Natural killer cell treated with Interleukin-12 subunit alpha and Interleukin-12 subunit beta and Interleukin-15 and Interleukin-18, amount 100 ng/mL, for 72 hours (primary cell): ENCODE measurements at regions not wholly inside any gene's neighbourhood (a gene's known extent, or its start where the extent isn't known, plus 50 kb on each side); places are given as distances from the start of the nearest gene placed in this dataset.
"Not testable (repeated sequence)": the region's sequence is repeated elsewhere in the genome, so short reads cannot be mapped to it uniquely, and the experiment has no call there.

Source experiments
- ATAC-seq, 2 donors: fragments of 150-1000 bp; cut with Tn5 transposase in 1 of 2; sonication (Bioruptor Pico), chemical (Tn5 transposase) in 1 of 2; 2 replicates each; pipeline ENCODE4 v1.10.0; 2021
- DNase-seq: peaks from one replicate; pipeline ENCODE4 v3.0.0; 2022; ENCODE audit warnings: low spot score
- H3K27ac Mint-ChIP-seq, 2 donors: 1 replicate in 1 of 2; 2 replicates in 1 of 2; pipeline ENCODE4 v1.8.0; 2022; ENCODE audit warnings: mixed read lengths in 2 of 2, mild to moderate bottlenecking in 1 of 2, moderate library complexity in 1 of 2
- H3K27me3 Mint-ChIP-seq, 2 donors: 1 replicate in 1 of 2; 2 replicates in 1 of 2; pipeline ENCODE4 v1.8.0; 2022; ENCODE audit warnings: mixed read lengths in 2 of 2
- H3K36me3 Mint-ChIP-seq: one replicate; pipeline ENCODE4 v1.8.0; 2022; ENCODE audit warnings: mixed read lengths
- H3K4me1 Mint-ChIP-seq, 2 donors: 1 replicate in 1 of 2; 2 replicates in 1 of 2; pipeline ENCODE4 v1.8.0; 2022; ENCODE audit warnings: low read depth in 2 of 2, mixed read lengths in 2 of 2, mild to moderate bottlenecking in 1 of 2
- H3K4me3 Mint-ChIP-seq: one replicate; pipeline ENCODE4 v1.8.0; 2022; ENCODE audit warnings: mixed read lengths
- H3K9me3 Mint-ChIP-seq: 2 replicates; pipeline ENCODE4 v1.8.0; 2022; ENCODE audit warnings: mixed read lengths

- H3K4me1 Mint-ChIP-seq, result no peaks in the 10 kb centered on the region
- ATAC-seq, result no peak
- no peaks in the 10 kb centered on the region for H3K36me3 Mint-ChIP-seq
- no peak overlapping the region for H3K4me3 Mint-ChIP-seq
- peaks cover 7 to 20% of the 10 kb centered on the region in 2 donors for H3K27me3 Mint-ChIP-seq
- no peaks in the 10 kb centered on the region for H3K9me3 Mint-ChIP-seq
- H3K27ac Mint-ChIP-seq, result no peak overlapping the region
- no peak for DNase-seq
Measured at GRCh38 chr2:225288986-225289385, 110.5 kb upstream of the NYAP2 start.

DNA sequence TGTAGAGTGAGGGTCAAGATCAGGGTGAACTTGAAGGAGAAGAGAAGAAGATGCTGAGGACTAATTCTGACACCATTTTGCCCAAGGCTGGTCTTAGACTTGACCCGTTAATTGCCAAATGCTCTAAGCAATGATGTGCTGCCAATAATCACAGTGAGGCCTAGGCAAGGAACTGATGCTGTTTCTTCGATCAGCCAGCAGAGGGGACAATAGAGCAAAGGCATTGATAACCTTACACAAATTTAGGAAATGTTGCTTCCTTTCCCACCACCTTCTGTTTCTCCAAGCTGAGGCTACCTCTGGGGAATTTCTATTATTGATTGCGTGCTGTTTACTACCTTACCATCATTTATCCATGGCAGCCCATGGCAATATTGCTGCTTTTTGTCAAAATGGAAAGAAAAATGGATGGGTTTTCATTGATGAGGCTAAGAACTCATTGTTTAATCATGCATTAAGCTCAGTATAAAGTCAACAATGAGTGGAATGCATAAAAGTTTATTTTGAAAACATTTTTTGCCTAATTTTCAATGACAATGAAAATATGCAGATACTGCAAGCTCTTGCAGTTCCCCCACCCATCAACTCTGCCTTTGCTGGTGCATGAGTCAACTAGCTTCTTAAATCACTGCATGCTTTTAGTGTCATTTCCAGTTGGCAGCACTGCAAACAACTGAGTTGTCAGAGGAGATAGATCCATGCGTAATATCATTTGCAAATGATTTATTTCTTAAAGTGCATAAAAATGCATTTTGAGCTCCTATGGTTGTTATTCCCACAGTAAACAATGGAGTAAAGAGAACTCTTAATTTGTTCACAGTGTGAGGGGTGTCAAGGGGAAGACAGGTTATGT is 116.4 kb upstream of the NYAP2 start:
- Mint-ChIP-seq H3K4me1 (no peaks in the 10 kb centered on the region), H3K36me3 (no peaks in the 10 kb centered on the region), H3K4me3 (no peak overlapping the region), H3K27ac (no peak overlapping the region), H3K27me3 (peaks cover 8 to 21% of the 10 kb centered on the region in 2 donors), H3K9me3 (no peaks in the 10 kb centered on the region)
- DNase-seq, result no peak
- ATAC-seq, result peak; percentile 53 to 59

GRCh38 chr2:225276207-225276606 is 123.3 kb upstream of the NYAP2 start:
- no peaks in the 10 kb centered on the region for H3K4me1 Mint-ChIP-seq
- peaks cover 15 to 17% of the 10 kb centered on the region in 2 donors for H3K27me3 Mint-ChIP-seq
- ATAC-seq (no peak), DNase-seq (no peak)
- peaks cover 8% of the 10 kb centered on the region for H3K36me3 Mint-ChIP-seq
- H3K9me3 Mint-ChIP-seq, result peaks cover 3% of the 10 kb centered on the region
- no peak overlapping the region for H3K27ac Mint-ChIP-seq
- H3K4me3 Mint-ChIP-seq, result no peak overlapping the region

- DNase-seq, result no peak
- no peak for ATAC-seq
- Mint-ChIP-seq H3K4me1 (no peaks in the 10 kb centered on the region), H3K27me3 (peaks cover 10% of the 10 kb centered on the region in 2 donors), H3K4me3 (no peak overlapping the region), H3K36me3 (peaks cover 8% of the 10 kb centered on the region), H3K9me3 (peaks cover 3% of the 10 kb centered on the region), H3K27ac (no peak overlapping the region)
Measured at GRCh38 chr2:225275443-225275842, 124.1 kb upstream of the NYAP2 start.

- H3K4me3 Mint-ChIP-seq, result no peak overlapping the region
- peaks cover 3% of the 10 kb centered on the region for H3K9me3 Mint-ChIP-seq
- H3K27ac Mint-ChIP-seq, result no peak overlapping the region
- H3K36me3 Mint-ChIP-seq, result peaks cover 8% of the 10 kb centered on the region
- H3K4me1 Mint-ChIP-seq, result no peaks in the 10 kb centered on the region
- peaks cover 6 to 8% of the 10 kb centered on the region in 2 donors for H3K27me3 Mint-ChIP-seq
- ATAC-seq (no peak), DNase-seq (no peak)
Measured at GRCh38 chr2:225274751-225275150, 124.8 kb upstream of the NYAP2 start.

GRCh38 chr2:225272173-225272572 is 127.3 kb upstream of the NYAP2 start:
- Mint-ChIP-seq H3K4me3 (no peak overlapping the region), H3K36me3 (peaks cover 8% of the 10 kb centered on the region), H3K9me3 (peaks cover 3% of the 10 kb centered on the region), H3K27me3 (peaks cover 4 to 6% of the 10 kb centered on the region in 2 donors), H3K27ac (no peak overlapping the region), H3K4me1 (no peaks in the 10 kb centered on the region)
- DNase-seq (no peak), ATAC-seq (no peak)

DNA sequence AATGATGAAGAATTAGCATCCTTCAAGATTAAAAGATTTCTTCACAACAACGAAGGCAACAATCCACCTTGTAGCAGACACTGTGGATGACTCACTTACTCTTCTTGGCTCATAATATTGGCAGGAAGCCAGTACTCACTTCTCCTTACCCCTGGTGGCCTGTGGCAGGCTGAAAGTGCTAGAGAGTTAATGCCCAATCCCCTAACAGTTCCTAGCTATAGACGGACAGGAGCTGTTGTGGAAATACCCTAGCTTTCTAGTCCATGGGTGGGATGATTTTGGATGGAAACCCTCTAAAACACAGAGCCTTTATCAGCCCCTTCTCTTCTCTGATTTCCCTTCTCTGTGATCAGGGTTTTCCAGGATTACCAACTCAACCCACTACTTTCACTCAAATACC is 128.6 kb upstream of the NYAP2 start:
- Mint-ChIP-seq H3K36me3 (peaks cover 4% of the 10 kb centered on the region), H3K4me1 (no peaks in the 10 kb centered on the region), H3K27ac (no peak overlapping the region), H3K9me3 (no peaks in the 10 kb centered on the region), H3K27me3 (peaks cover 2 to 6% of the 10 kb centered on the region in 2 donors), H3K4me3 (no peak overlapping the region)
- ATAC-seq (no peak), DNase-seq (no peak)

DNA sequence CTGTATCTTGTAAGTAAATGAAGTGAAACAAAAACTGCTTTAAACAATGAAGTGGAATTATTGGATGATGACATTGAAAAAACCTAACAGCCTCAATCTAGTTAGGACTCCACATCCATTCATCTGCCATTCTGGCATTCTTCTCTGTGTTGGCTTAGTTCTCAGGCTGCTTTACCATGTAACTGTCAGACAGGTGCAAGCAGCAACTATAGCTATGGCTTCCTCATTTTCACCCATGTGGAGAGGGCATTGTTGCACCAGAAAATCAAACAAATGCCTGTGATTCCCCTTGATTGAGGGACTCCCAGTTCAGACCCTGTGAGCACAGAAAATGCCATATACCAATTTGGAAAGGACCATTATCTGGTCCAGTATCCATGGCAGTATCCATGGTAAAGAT is 129.5 kb upstream of the NYAP2 start:
- Mint-ChIP-seq H3K9me3 (no peaks in the 10 kb centered on the region), H3K36me3 (no peaks in the 10 kb centered on the region), H3K27ac (no peak overlapping the region), H3K4me3 (no peak overlapping the region), H3K4me1 (no peaks in the 10 kb centered on the region), H3K27me3 (peaks cover 2 to 7% of the 10 kb centered on the region in 2 donors)
- ATAC-seq, result no peak
- DNase-seq, result no peak

- DNase-seq, result no peak
- no peaks in the 10 kb centered on the region for H3K36me3 Mint-ChIP-seq
- H3K27me3 Mint-ChIP-seq, result peaks cover 18 to 27% of the 10 kb centered on the region in 2 donors
- H3K4me1 Mint-ChIP-seq, result no peaks in the 10 kb centered on the region
- H3K9me3 Mint-ChIP-seq, result no peaks in the 10 kb centered on the region
- no peak for ATAC-seq
- H3K27ac Mint-ChIP-seq, result no peak overlapping the region
- no peak overlapping the region for H3K4me3 Mint-ChIP-seq
Measured at GRCh38 chr2:225254363-225254762, 145.1 kb upstream of the NYAP2 start.

DNA sequence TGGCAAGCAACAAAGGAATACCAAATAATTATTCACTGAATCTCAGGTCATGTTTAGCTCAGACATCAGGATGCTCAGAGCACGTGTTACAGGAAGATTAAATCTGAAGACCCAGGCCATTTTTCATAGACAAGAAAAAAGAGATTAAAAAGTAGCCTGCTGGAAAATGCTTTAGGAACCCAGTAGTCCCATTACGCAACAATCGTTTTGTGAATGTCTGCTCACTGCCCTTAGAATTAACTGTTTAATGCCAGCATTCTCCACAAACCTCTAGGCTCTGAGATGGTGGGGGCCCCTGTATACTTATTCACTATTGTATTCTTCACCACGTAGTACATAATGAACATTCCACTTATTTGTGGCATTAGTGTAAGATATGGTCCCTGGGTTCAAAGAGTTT is 154.6 kb upstream of the NYAP2 start:
- Mint-ChIP-seq H3K4me3 (no peak overlapping the region), H3K27me3 (peaks cover 25 to 26% of the 10 kb centered on the region in 2 donors), H3K36me3 (no peaks in the 10 kb centered on the region), H3K27ac (no peak overlapping the region), H3K4me1 (no peaks in the 10 kb centered on the region), H3K9me3 (no peaks in the 10 kb centered on the region)
- DNase-seq (no peak), ATAC-seq (no peak)

GRCh38 chr2:225236769-225237323 is 162.7 kb upstream of the NYAP2 start:
- DNase-seq, result no peak
- Mint-ChIP-seq H3K27me3 (peaks cover 29 to 33% of the 10 kb centered on the region in 2 donors), H3K27ac (no peak overlapping the region), H3K9me3 (no peaks in the 10 kb centered on the region), H3K4me3 (no peak overlapping the region), H3K4me1 (no peaks in the 10 kb centered on the region), H3K36me3 (no peaks in the 10 kb centered on the region)
- no peak for ATAC-seq

DNA sequence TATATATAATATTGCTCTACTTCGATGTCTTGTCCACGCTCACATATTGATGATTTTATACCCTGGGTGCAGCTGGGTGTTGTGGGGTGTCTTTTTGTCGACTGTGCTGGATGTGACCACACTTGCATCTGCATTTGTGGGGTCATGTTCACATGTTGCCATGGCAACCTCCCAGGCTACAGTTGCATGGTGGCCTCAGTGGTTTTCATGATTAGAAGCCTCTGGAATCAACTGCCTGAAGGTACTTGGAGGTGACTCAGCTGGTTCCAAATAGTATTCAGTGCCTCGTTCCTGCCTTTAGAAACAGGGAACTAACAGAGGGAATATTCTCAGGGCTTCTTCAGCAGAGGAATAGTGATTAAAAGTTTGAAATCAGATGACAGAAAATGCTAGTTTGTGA is 166.3 kb upstream of the NYAP2 start:
- H3K27ac Mint-ChIP-seq, result no peak overlapping the region
- no peak overlapping the region for H3K4me3 Mint-ChIP-seq
- no peaks in the 10 kb centered on the region for H3K9me3 Mint-ChIP-seq
- DNase-seq (no peak), ATAC-seq (no peak)
- H3K4me1 Mint-ChIP-seq, result no peaks in the 10 kb centered on the region
- H3K27me3 Mint-ChIP-seq, result peaks cover 33 to 35% of the 10 kb centered on the region in 2 donors
- no peaks in the 10 kb centered on the region for H3K36me3 Mint-ChIP-seq

DNA sequence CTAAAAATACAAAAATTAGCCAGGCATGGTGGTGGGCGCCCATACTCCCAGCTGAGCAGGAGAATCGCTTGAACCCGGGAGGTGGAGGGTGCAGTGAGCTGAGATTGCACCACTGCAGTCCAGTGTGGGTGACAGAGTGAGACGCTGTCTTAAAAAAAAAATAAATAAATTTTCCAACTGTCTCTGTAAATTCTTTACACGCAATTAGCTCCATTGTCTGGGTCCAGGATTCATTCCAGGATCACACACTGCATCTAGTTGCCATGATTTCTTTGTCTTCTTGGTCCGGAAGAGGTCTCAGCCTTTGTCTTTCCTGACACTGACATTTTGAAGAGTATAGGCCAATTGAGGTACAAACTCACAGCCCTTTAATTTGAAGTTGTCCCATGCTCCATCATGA is 167.6 kb upstream of the NYAP2 start:
- ATAC-seq (no peak), DNase-seq (no peak)
- H3K4me1 Mint-ChIP-seq, result peaks cover 0 to 3% of the 10 kb centered on the region in 2 donors
- H3K27me3 Mint-ChIP-seq, result peaks cover 25% of the 10 kb centered on the region in 2 donors
- H3K36me3 Mint-ChIP-seq, result no peaks in the 10 kb centered on the region
- H3K4me3 Mint-ChIP-seq, result no peak overlapping the region
- H3K27ac Mint-ChIP-seq, result no peak overlapping the region
- H3K9me3 Mint-ChIP-seq, result no peaks in the 10 kb centered on the region

- H3K27me3 Mint-ChIP-seq, result peaks cover 27 to 40% of the 10 kb centered on the region in 2 donors
- DNase-seq, H3K36me3 Mint-ChIP-seq, H3K4me3 Mint-ChIP-seq, H3K9me3 Mint-ChIP-seq, H3K4me1 Mint-ChIP-seq, H3K27ac Mint-ChIP-seq, ATAC-seq: not testable (repeated sequence)
Measured at GRCh38 chr2:225229346-225229745, 170.2 kb upstream of the NYAP2 start.
